GM12891 (cell line): ENCODE measurements at regions not wholly inside any gene's neighbourhood (a gene's known extent, or its start where the extent isn't known, plus 50 kb on each side); places are given as distances from the start of the nearest gene placed in this dataset.

Source experiments
- DNase-seq: peaks from one replicate; pipeline ENCODE4 v3.0.0; 2011; ENCODE audit warnings: low spot score; ENCODE audit not compliant: insufficient read length
- FAIRE-seq: peaks from 2 replicates; lab custom pipeline; 2011; peaks lifted over from hg19 to GRCh38; lab: Jason Lieb, UNC
- PAX5 ChIP-seq: IDR thresholded peaks from 2 replicates; pipeline ENCODE4 v1.6.1; 2011; ENCODE audit warnings: low read length, moderate library complexity, mild to moderate bottlenecking; ENCODE audit not compliant: insufficient read depth, severe bottlenecking
- POLR2A ChIP-seq: IDR thresholded peaks from 2 replicates; pipeline ENCODE4 v1.6.1; 2011; ENCODE audit warnings: low read depth, low read length, control low read depth
- POLR2AphosphoS5 ChIP-seq: IDR thresholded peaks from 2 replicates; pipeline ENCODE4 v1.6.1; 2011; ENCODE audit warnings: low read depth, low read length, control low read depth
- POU2F2 ChIP-seq: IDR thresholded peaks from 2 replicates; pipeline ENCODE4 v1.6.1; 2011; ENCODE audit warnings: low read depth, mild to moderate bottlenecking, control low read depth, low read length, moderate library complexity
- SPI1 ChIP-seq: IDR thresholded peaks from 2 replicates; pipeline ENCODE4 v1.6.1; 2011; ENCODE audit warnings: low read depth, low read length, control low read depth
- TAF1 ChIP-seq: IDR thresholded peaks from 2 replicates; pipeline ENCODE4 v1.6.1; 2011; ENCODE audit warnings: low read depth, low read length, control low read depth

DNA sequence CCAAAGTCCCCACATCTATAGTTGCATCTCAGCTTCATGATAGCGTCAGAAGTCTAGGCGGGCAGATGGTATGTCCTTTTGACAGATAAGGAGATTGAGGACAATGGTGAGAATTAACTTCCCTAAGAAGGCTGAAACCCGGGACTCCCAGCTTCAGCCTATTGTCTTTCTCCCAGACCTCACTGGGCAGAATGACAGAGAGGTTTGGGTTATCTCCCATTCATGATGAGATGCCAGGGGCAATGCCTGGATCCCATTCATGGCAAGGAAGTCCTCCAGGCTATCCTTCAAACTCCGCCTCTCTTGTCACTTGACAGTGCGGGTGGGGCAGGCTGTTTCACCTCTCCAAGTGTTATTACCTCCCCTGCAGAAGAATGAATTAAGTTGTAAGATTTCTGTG lies 100.3 kb downstream of the IRX5 start:
- TF ChIP-seq TAF1 (no peak), POLR2A (no peak), POLR2AphosphoS5 (no peak), SPI1 (no peak), POU2F2 (no peak), PAX5 (no peak)
- no peak for FAIRE-seq
- no peak for DNase-seq

DNA sequence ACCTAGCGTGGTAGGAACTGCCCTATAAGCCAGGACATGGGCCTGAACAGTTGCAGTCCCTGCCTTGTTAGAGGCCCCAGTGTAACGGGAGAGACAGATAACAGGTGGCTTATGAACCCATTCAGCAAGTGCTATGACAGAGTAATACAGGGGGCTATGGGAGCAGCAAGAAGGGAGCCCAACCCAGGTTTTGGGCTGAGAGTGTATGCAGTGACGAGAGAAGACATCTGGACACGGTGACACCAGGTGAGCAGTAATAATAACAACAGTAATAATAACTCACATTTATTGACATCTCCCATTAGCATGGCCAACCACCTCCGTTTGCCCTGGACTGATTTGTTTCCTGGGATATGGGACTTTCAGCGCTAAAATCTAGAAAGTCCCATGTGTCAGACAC lies 100.8 kb downstream of the IRX5 start:
- TF ChIP-seq TAF1 (no peak), PAX5 (no peak), SPI1 (no peak), POLR2AphosphoS5 (no peak), POU2F2 (no peak), POLR2A (no peak)
- no peak for FAIRE-seq
- DNase-seq = no peak

DNA sequence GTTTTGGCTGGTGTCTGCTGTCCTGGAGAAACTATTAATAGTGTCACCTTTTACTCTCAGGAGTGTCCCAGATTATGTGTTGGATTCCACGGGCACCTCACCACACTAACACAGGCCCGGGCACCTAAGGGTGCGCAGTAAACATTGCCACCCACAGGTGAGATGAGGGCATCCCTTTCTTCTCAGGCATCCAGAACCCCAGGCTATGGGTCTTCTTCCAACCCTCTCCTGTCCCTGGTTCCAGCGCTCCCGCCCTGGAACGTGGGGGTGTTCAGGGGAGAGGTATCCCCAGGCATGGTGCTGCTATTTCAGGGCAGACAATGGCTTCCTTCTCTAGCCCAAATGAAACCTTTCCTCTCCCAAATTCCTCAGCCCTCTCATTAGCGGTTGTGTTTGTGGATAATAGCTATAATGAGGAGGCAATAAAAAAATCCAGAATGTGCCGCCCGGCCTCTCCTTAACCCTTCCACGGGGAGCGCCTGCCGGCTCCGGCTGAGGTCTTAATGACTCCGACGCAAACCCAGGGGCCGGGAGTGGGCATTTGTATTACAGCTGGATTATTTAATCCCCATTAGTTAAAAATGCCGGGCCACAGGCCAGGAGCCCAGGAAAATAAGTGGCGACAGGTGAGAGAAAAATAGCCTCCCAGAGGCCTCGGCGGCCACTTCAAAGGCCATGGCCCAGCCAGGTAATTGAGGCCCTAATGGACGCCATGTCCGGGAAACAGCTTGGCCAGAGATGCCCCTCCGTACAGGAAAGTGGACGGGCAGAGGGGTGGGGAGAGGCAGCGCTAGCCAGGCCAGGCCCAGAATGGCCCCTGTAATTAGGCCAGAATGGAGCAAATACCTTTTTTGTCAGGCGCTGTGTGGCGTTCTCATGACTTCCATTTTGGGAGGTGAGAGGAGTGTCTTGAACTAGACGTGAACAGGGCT lies 102.8 kb downstream of the IRX5 start:
- no peak for TF ChIP-seq POLR2AphosphoS5
- no peak for TF ChIP-seq TAF1
- no peak for TF ChIP-seq POU2F2
- no peak for TF ChIP-seq PAX5
- TF ChIP-seq POLR2A = no peak
- no peak for TF ChIP-seq SPI1
- FAIRE-seq (no peak), DNase-seq (no peak)

DNA sequence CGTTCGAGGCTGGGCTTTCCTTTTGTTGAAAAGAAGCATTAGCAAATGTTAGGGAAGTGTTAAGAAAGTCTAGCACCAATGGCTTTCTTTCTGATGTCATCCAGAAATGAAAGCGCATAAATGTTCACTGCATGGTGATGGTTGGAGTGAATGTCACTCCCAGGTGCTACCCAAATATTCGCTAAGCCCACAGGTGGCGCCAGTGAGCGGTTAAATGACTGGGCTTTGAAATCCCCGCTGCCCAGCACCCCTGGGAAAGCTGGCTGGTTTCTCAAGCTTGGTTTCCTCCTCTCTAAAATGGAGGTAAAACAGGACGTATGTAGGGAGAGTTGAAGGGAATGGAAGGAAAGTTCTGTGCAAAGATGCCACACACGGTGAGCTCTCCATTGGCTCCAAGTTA lies 104.4 kb downstream of the IRX5 start:
- no peak for DNase-seq
- FAIRE-seq = no peak
- TF ChIP-seq PAX5 (no peak), POU2F2 (no peak), POLR2AphosphoS5 (no peak), SPI1 (no peak), POLR2A (no peak), TAF1 (no peak)

DNA sequence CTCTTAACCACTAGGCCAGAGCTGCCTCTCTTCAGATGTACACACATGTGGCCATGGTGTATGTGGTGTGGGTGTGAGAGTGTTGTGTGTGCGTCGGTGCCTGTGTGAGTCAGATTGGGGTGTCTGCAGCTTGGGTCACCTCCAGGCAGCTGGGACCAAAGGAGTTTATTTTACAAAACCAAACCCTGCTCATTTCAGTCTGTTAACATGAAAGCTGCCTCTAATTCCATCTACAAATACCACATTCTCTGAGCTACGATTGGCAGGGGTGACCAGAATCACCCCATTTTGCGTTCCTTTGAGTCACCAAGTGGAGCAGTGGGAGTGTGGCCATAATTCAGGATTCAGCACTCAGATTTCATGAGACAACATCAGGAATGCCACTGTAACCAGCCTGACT lies 105.3 kb downstream of the IRX5 start:
- TF ChIP-seq PAX5 (no peak), TAF1 (no peak), POLR2AphosphoS5 (no peak), SPI1 (no peak), POLR2A (no peak)
- DNase-seq (no peak), FAIRE-seq (no peak)

DNA sequence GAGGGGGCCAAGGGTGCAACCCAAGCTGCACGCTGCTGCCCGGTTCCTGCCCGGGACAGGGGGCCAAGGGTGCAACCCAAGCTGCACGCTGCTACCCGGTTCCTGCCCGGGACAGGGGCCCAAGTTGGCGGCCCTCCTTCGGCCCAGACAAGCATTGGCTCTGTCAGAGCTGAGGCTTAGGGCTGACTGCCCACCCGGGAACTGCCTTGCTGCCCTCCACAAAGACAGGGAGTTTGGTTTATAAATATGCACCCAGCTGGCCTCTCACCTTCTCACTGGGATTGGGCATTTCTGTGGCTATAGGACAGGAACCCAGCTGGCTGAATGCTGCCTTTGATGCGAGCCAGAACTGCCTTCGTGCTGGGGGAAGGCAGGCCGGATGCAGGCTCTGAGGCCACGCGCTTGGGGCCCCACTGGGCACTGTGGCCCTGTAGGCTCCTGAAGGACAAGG lies 105.7 kb downstream of the IRX5 start:
- FAIRE-seq (no peak), DNase-seq (no peak)
- TF ChIP-seq PAX5 = no peak
- TF ChIP-seq SPI1 = no peak
- no peak for TF ChIP-seq TAF1
- no peak for TF ChIP-seq POLR2AphosphoS5
- no peak for TF ChIP-seq POU2F2
- no peak for TF ChIP-seq POLR2A

DNA sequence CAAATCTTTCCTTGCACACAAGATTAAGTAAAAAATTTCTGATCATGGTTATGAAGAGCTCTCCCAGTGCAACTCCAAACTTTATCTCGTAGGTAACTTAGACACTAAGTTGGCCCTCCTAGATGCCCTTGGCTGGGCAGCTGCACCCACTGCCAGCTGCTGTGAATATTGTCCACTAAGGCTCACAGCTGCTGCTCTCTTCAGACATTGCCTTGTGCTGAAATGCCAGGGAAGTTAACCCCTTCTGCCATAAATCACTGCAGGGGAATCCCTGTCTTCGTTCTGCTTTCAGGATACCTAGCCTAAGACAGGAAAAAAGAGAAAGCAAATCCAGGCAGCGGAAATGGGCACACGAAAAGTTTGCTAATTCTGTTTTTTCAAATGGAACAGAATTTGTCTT lies 106.4 kb downstream of the IRX5 start:
- FAIRE-seq = no peak
- no peak for DNase-seq
- TF ChIP-seq SPI1 = no peak
- no peak for TF ChIP-seq POLR2AphosphoS5
- TF ChIP-seq PAX5 = no peak
- TF ChIP-seq POU2F2 = no peak
- TF ChIP-seq POLR2A = no peak

DNA sequence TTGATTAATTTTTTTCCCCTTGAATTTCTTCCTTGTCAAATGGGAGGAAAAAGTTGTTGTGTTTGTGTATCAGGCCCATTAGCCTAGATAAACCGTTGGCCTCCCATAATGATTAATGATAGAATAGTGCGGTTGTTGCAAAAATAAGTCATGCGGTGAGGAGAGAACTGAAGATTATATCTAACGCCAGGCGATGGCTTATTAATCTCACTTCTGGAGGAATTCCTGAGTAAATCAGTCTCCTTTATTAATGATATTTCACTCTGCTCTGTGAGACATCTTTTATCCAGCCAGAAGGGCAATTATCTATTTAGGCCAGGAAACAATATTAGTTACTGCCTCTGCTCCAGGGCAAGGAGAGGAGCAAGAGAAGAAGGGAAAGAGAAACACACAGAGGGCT lies 107.3 kb downstream of the IRX5 start:
- no peak for TF ChIP-seq POLR2AphosphoS5
- no peak for TF ChIP-seq SPI1
- TF ChIP-seq POU2F2 = no peak
- TF ChIP-seq POLR2A = no peak
- no peak for FAIRE-seq
- DNase-seq = no peak

DNA sequence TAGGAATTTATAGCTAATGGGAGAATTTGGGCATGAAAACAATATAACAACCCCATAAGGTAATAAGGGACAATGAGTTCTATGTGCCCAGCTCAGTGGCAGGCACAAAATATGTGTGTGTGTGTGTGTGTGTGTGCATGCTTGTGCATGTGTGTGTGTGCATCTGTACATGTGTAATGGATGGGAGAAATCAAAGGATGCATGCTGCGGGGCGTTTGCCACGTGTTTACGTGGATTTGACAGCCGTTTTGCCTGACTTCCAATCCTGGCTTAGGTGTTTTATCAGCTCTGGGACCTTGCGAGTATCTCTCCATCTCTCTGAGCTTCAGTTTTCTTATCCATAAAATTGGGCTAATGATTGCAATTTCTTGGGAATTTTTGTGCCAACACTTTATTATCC lies 108.4 kb downstream of the IRX5 start:
- DNase-seq (no peak), FAIRE-seq (no peak)
- no peak for TF ChIP-seq SPI1
- no peak for TF ChIP-seq TAF1
- TF ChIP-seq POLR2A = no peak
- TF ChIP-seq POU2F2 = no peak
- no peak for TF ChIP-seq PAX5
- TF ChIP-seq POLR2AphosphoS5 = no peak

DNA sequence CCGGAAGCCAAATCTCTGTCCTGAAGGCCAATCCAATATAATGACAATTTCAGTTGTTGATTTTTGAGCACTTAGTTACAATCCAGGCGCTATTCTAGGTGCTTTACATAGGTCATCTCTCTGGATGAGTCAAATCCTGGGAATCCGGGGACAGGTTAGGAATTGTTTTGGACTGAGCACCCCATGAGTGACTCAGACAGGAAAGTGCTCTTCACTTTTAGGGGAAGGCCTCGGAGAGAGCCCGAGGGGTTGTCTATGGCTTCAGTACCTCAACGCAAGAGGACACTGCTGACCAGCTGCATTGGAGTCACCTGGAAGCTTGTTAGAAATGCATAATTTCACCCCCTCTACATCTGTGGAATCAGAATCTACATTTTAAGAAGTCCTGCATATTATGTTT lies 108.8 kb downstream of the IRX5 start:
- no peak for FAIRE-seq
- no peak for DNase-seq
- TF ChIP-seq TAF1 = no peak
